HUES64 (cell line): ENCODE measurements at regions not wholly inside any gene's neighbourhood (a gene's known extent, or its start where the extent isn't known, plus 50 kb on each side); places are given as distances from the start of the nearest gene placed in this dataset.

ENCODE experiments used
- H3K27ac ChIP-seq: 2 replicates; pipeline ENCODE4 v1.7.0; 2013; ENCODE audit warnings: low read depth, low read length, inconsistent platforms
- H3K27me3 ChIP-seq: 2 replicates; pipeline ENCODE4 v1.6.1; 2013; ENCODE audit warnings: mild to moderate bottlenecking, low read length; ENCODE audit not compliant: insufficient read depth
- H3K36me3 ChIP-seq: 2 replicates; pipeline ENCODE4 v1.6.1; 2013; ENCODE audit warnings: mild to moderate bottlenecking, low read length; ENCODE audit not compliant: insufficient read depth
- H3K4me1 ChIP-seq: 2 replicates; pipeline ENCODE4 v1.6.1; 2013; ENCODE audit warnings: mild to moderate bottlenecking, low read length, moderate library complexity; ENCODE audit not compliant: insufficient read depth
- H3K4me3 ChIP-seq: 2 replicates; pipeline ENCODE4 v1.5.1; 2013; ENCODE audit warnings: mild to moderate bottlenecking, low read length, moderate library complexity
- H3K9ac ChIP-seq: 2 replicates; pipeline ENCODE4 v1.6.1; 2013; ENCODE audit warnings: mild to moderate bottlenecking, low read depth, low read length
- H3K9me3 ChIP-seq: 2 replicates; pipeline ENCODE4 v1.6.1; 2013; ENCODE audit warnings: low read depth, low read length; ENCODE audit not compliant: insufficient read depth
- WGBS: fragments of 150-250, 120-280 bp; methylation state at CpG from one replicate; pipeline ENCODE4 v1.1.7; 2013; ENCODE audit warnings: missing lambda C conversion rate; 5-methylcytosine and 5-hydroxymethylcytosine counted together

GRCh38 chr5:54637654-54638053 is 120.1 kb downstream of the SNX18 start:
- 64% methylated on average over 4 of the region's 6 CpGs for WGBS

GRCh38 chr5:54634089-54634488 is 116.5 kb downstream of the SNX18 start:
- Histone ChIP-seq H3K9me3 (no peaks in the 10 kb centered on the region), H3K4me3 (no peak overlapping the region)
- WGBS: 96% methylated on average over 1 of the region's 1 CpG

More at GRCh38 chr5:54637654-54638053, 120.1 kb downstream of the SNX18 start:
- no peak overlapping the region for H3K27ac ChIP-seq
- H3K4me3 ChIP-seq: no peak overlapping the region
- no peaks in the 10 kb centered on the region for H3K36me3 ChIP-seq
- no peaks in the 10 kb centered on the region for H3K9me3 ChIP-seq
- no peak overlapping the region for H3K9ac ChIP-seq
- H3K4me1 ChIP-seq: 0 out of 2 replicates have a peak, but pooled peaks cover 4% of the 10 kb centered on the region
- no peaks in the 10 kb centered on the region for H3K27me3 ChIP-seq

GRCh38 chr5:54632131-54632701 is 114.7 kb downstream of the SNX18 start:
- Histone ChIP-seq H3K4me1 (no peaks in the 10 kb centered on the region), H3K36me3 (no peaks in the 10 kb centered on the region), H3K4me3 (no peak overlapping the region), H3K9ac (no peak overlapping the region), H3K27ac (no peak overlapping the region), H3K9me3 (no peaks in the 10 kb centered on the region), H3K27me3 (no peaks in the 10 kb centered on the region)
- WGBS: 91% methylated on average over 5 of the region's 6 CpGs

More at GRCh38 chr5:54634089-54634488, 116.5 kb downstream of the SNX18 start:
- no peaks in the 10 kb centered on the region for H3K36me3 ChIP-seq
- no peak overlapping the region for H3K27ac ChIP-seq
- H3K4me1 ChIP-seq: no peaks in the 10 kb centered on the region
- H3K27me3 ChIP-seq: no peaks in the 10 kb centered on the region
- no peak overlapping the region for H3K9ac ChIP-seq

GRCh38 chr5:54630738-54631359 is 113.3 kb downstream of the SNX18 start:
- Histone ChIP-seq H3K9ac (no peak overlapping the region), H3K27ac (no peak overlapping the region), H3K36me3 (no peaks in the 10 kb centered on the region), H3K4me3 (no peak overlapping the region), H3K27me3 (no peaks in the 10 kb centered on the region), H3K4me1 (no peaks in the 10 kb centered on the region), H3K9me3 (no peaks in the 10 kb centered on the region)
- 94% methylated on average over 5 of the region's 5 CpGs for WGBS

GRCh38 chr5:54629115-54629514 is 111.6 kb downstream of the SNX18 start:
- Histone ChIP-seq H3K27me3 (no peaks in the 10 kb centered on the region), H3K27ac (no peak overlapping the region), H3K36me3 (no peaks in the 10 kb centered on the region), H3K4me3 (no peak overlapping the region), H3K4me1 (no peaks in the 10 kb centered on the region), H3K9me3 (no peaks in the 10 kb centered on the region), H3K9ac (no peak overlapping the region)
- WGBS: 100% methylated on average over 1 of the region's 2 CpGs

- no peaks in the 10 kb centered on the region for H3K36me3 ChIP-seq
- no peak overlapping the region for H3K9ac ChIP-seq
- H3K9me3 ChIP-seq: no peaks in the 10 kb centered on the region
- H3K4me1 ChIP-seq: no peaks in the 10 kb centered on the region
- H3K4me3 ChIP-seq: no peak overlapping the region
- H3K27ac ChIP-seq: no peak overlapping the region
- no peaks in the 10 kb centered on the region for H3K27me3 ChIP-seq
- 88% methylated on average over 1 of the region's 1 CpG for WGBS
These were observed 110.5 kb downstream of the SNX18 start for GRCh38 chr5:54628050-54628449.

GRCh38 chr5:54626407-54626806 is 108.8 kb downstream of the SNX18 start:
- Histone ChIP-seq H3K9me3 (no peaks in the 10 kb centered on the region), H3K27ac (no peak overlapping the region), H3K9ac (no peak overlapping the region), H3K4me1 (no peaks in the 10 kb centered on the region), H3K4me3 (no peak overlapping the region), H3K27me3 (no peaks in the 10 kb centered on the region), H3K36me3 (no peaks in the 10 kb centered on the region)
- WGBS: 96% methylated on average over 2 of the region's 2 CpGs

GRCh38 chr5:54624805-54625568 is 107.4 kb downstream of the SNX18 start:
- Histone ChIP-seq H3K4me3 (no peak overlapping the region), H3K9me3 (no peaks in the 10 kb centered on the region), H3K9ac (no peak overlapping the region), H3K36me3 (no peaks in the 10 kb centered on the region), H3K27ac (no peak overlapping the region), H3K4me1 (no peaks in the 10 kb centered on the region), H3K27me3 (no peaks in the 10 kb centered on the region)
- WGBS: 94% methylated on average over 9 of the region's 9 CpGs

GRCh38 chr5:54621709-54622108 is 104.2 kb downstream of the SNX18 start:
- H3K4me1 ChIP-seq: no peaks in the 10 kb centered on the region
- no peaks in the 10 kb centered on the region for H3K27me3 ChIP-seq
- H3K27ac ChIP-seq: no peak overlapping the region
- 92% methylated on average over 5 of the region's 5 CpGs for WGBS
- H3K9ac ChIP-seq: no peak overlapping the region
- no peaks in the 10 kb centered on the region for H3K9me3 ChIP-seq
- H3K4me3 ChIP-seq: no peak overlapping the region
- H3K36me3 ChIP-seq: no peaks in the 10 kb centered on the region

- WGBS: 80% methylated on average over 1 of the region's 1 CpG
- Histone ChIP-seq H3K27ac (no peak overlapping the region), H3K27me3 (no peaks in the 10 kb centered on the region), H3K9ac (no peak overlapping the region), H3K4me3 (no peak overlapping the region), H3K4me1 (no peaks in the 10 kb centered on the region), H3K9me3 (no peaks in the 10 kb centered on the region), H3K36me3 (no peaks in the 10 kb centered on the region)
These were observed 103.5 kb downstream of the SNX18 start for GRCh38 chr5:54621048-54621447.

GRCh38 chr5:54620141-54620933 is 102.8 kb downstream of the SNX18 start:
- H3K9ac ChIP-seq: no peak overlapping the region
- no peaks in the 10 kb centered on the region for H3K4me1 ChIP-seq
- H3K27ac ChIP-seq: no peak overlapping the region
- H3K9me3 ChIP-seq: no peaks in the 10 kb centered on the region
- no peak overlapping the region for H3K4me3 ChIP-seq
- H3K36me3 ChIP-seq: no peaks in the 10 kb centered on the region
- WGBS: 93% methylated on average over 3 of the region's 3 CpGs
- H3K27me3 ChIP-seq: no peaks in the 10 kb centered on the region
